ENCODE measurements at regions not wholly inside any gene's neighbourhood (a gene's known extent, or its start where the extent isn't known, plus 50 kb on each side); places are given as distances from the start of the nearest gene placed in this dataset.

- no TSS peak for BruUV-seq (replicated peaks)
- H3K36me3 Mint-ChIP-seq (ENCODE audit: insufficient read depth, unreplicated experiment) = no peaks in the 10 kb centered on the region
These were observed 1392.5 kb downstream of the EPHA7 start for GRCh38 chr6:92026878-92027277.

GRCh38 chr6:92024881-92025280 lies 1394.5 kb downstream of the EPHA7 start:
- Histone ChIP-seq H3K4me3 (ENCODE audit: low read depth, low read length) (no peak overlapping the region), H3K4me1 (no peaks in the 10 kb centered on the region), H3K27me3 (replicated peaks; ENCODE audit: control insufficient read depth, insufficient read depth, low read length) (no peaks in the 10 kb centered on the region), H3K9me3 (no peaks in the 10 kb centered on the region), H3K36me3 (ENCODE audit: control insufficient read depth, insufficient read depth, low read length) (no peaks in the 10 kb centered on the region)
- CTCF ChIA-PET = no interaction called here
- H3K4me1 Mint-ChIP-seq (ENCODE audit: low read depth, unreplicated experiment) = no peaks in the 10 kb centered on the region
- no TSS peak for BruUV-seq (replicated peaks)
- DNase-seq = no peak
- no peak for TF ChIP-seq CTCF (IDR thresholded peaks at IDR 0.05; ENCODE audit: insufficient read depth in 1 of 2, low read depth in 1 of 2, low read length in 1 of 2, severe bottlenecking in 1 of 2, unreplicated experiment in 1 of 2)
- H3K9me3 Mint-ChIP-seq (ENCODE audit: unreplicated experiment) = no peaks in the 10 kb centered on the region
- no peaks in the 10 kb centered on the region for H3K36me3 Mint-ChIP-seq (ENCODE audit: insufficient read depth, unreplicated experiment)
- POLR2A ChIA-PET = no interaction called here
- H3K4me3 Mint-ChIP-seq (ENCODE audit: unreplicated experiment) = no peak overlapping the region
- intact Hi-C loops (cut with micrococcal nuclease; ENCODE audit: unreplicated experiment) = no loop called here
- H3K27me3 Mint-ChIP-seq (ENCODE audit: insufficient read depth, unreplicated experiment) = no peaks in the 10 kb centered on the region
- no peak overlapping the region for H3K27ac Mint-ChIP-seq (ENCODE audit: unreplicated experiment)

More at GRCh38 chr6:92026878-92027277, 1392.5 kb downstream of the EPHA7 start:
- Histone ChIP-seq H3K36me3 (ENCODE audit: control insufficient read depth, insufficient read depth, low read length) (no peaks in the 10 kb centered on the region), H3K27me3 (replicated peaks; ENCODE audit: control insufficient read depth, insufficient read depth, low read length) (no peaks in the 10 kb centered on the region), H3K9me3 (no peaks in the 10 kb centered on the region), H3K4me1 (no peaks in the 10 kb centered on the region), H3K4me3 (ENCODE audit: low read depth, low read length) (no peak overlapping the region)
- no peak for TF ChIP-seq CTCF (IDR thresholded peaks at IDR 0.05; ENCODE audit: insufficient read depth in 1 of 2, low read depth in 1 of 2, low read length in 1 of 2, severe bottlenecking in 1 of 2, unreplicated experiment in 1 of 2)
- intact Hi-C loops (cut with micrococcal nuclease; ENCODE audit: unreplicated experiment) = no loop called here
- no peak overlapping the region for H3K27ac Mint-ChIP-seq (ENCODE audit: unreplicated experiment)
- CTCF ChIA-PET = no interaction called here
- no peak for DNase-seq
- H3K27me3 Mint-ChIP-seq (ENCODE audit: insufficient read depth, unreplicated experiment) = no peaks in the 10 kb centered on the region
- H3K9me3 Mint-ChIP-seq (ENCODE audit: unreplicated experiment) = no peaks in the 10 kb centered on the region
- H3K4me3 Mint-ChIP-seq (ENCODE audit: unreplicated experiment) = no peak overlapping the region
- no peaks in the 10 kb centered on the region for H3K4me1 Mint-ChIP-seq (ENCODE audit: low read depth, unreplicated experiment)
- POLR2A ChIA-PET = no interaction called here

- Mint-ChIP-seq H3K9me3 (ENCODE audit: unreplicated experiment) (no peaks in the 10 kb centered on the region), H3K36me3 (ENCODE audit: insufficient read depth, unreplicated experiment) (no peaks in the 10 kb centered on the region), H3K4me3 (ENCODE audit: unreplicated experiment) (no peak overlapping the region), H3K27me3 (ENCODE audit: insufficient read depth, unreplicated experiment) (no peaks in the 10 kb centered on the region), H3K27ac (ENCODE audit: unreplicated experiment) (no peak overlapping the region), H3K4me1 (ENCODE audit: low read depth, unreplicated experiment) (no peaks in the 10 kb centered on the region)
- Histone ChIP-seq H3K4me3 (ENCODE audit: low read depth, low read length) (no peak overlapping the region), H3K9me3 (no peaks in the 10 kb centered on the region), H3K4me1 (no peaks in the 10 kb centered on the region), H3K36me3 (ENCODE audit: control insufficient read depth, insufficient read depth, low read length) (no peaks in the 10 kb centered on the region), H3K27me3 (replicated peaks; ENCODE audit: control insufficient read depth, insufficient read depth, low read length) (no peaks in the 10 kb centered on the region)
- no peak for DNase-seq
- BruUV-seq (replicated peaks) = no TSS peak
- intact Hi-C loops (cut with micrococcal nuclease; ENCODE audit: unreplicated experiment) = no loop called here
- POLR2A ChIA-PET = no interaction called here
- CTCF ChIA-PET = no interaction called here
- no peak for TF ChIP-seq CTCF (IDR thresholded peaks at IDR 0.05; ENCODE audit: insufficient read depth in 1 of 2, low read depth in 1 of 2, low read length in 1 of 2, severe bottlenecking in 1 of 2, unreplicated experiment in 1 of 2)
These were observed 1395.2 kb downstream of the EPHA7 start for GRCh38 chr6:92024110-92024509.

All from Caco-2 (cell line).